Transverse colon (tissue), 3 donors: ENCODE measurements at regions not wholly inside any gene's neighbourhood (a gene's known extent, or its start where the extent isn't known, plus 50 kb on each side); places are given as distances from the start of the nearest gene placed in this dataset.
"Not testable (repeated sequence)": the region's sequence is repeated elsewhere in the genome, so short reads cannot be mapped to it uniquely, and the experiment has no call there.

Source experiments
- CTCF ChIP-seq, 5 experiments: fragments of 200-600 bp in 3 of 5; fragments of 450-650 bp in 2 of 5; sonication (generic) in 3 of 5; IDR thresholded peaks; 1 replicate in 2 of 5; 2 replicates in 3 of 5; pipeline ENCODE4 v1.5.1; 2016 to 2017; ENCODE audit warnings: antibody characterized with exemption in 5 of 5, inconsistent platforms in 3 of 5, mild to moderate bottlenecking in 2 of 5, moderate library complexity in 1 of 5
- POLR2A ChIP-seq: fragments of 450-650 bp; IDR thresholded peaks from one replicate; pipeline ENCODE4 v1.6.1; 2016; ENCODE audit warnings: antibody characterized with exemption, mild to moderate bottlenecking, moderate library complexity

DNA sequence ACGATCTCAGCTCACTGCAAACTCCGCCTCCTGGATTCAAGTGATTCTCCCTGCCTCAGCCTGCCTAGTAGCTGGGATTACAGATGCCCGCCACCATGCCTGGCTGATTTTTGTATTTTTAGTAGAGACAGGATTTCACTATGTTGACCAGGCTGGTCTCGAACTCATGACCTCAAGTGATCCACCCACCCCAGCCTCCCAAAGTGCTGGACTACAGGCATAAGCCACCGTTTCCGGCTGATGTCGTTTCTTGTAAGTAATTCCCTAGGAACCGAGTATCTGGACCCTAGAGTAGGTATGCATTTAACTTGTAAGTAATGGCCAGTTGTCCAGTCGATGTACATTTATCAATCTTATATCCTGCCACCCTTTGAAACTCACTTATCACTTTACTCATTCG lies 491.2 kb downstream of the BRD1 start:
- TF ChIP-seq CTCF (IDR thresholded peaks at IDR 0.05); POLR2A: not testable (repeated sequence)
